22Rv1 (cell line): ENCODE measurements at regions not wholly inside any gene's neighbourhood (a gene's known extent, or its start where the extent isn't known, plus 50 kb on each side); places are given as distances from the start of the nearest gene placed in this dataset.

Source experiments
- H3K27ac ChIP-seq: fragments of 450-650 bp; 2 replicates; pipeline ENCODE4 v1.5.1; 2017
- ZFX ChIP-seq: fragments of 450-650 bp; IDR thresholded peaks from 2 replicates; pipeline ENCODE4 v1.6.1; 2017; ENCODE audit warnings: antibody characterized with exemption, borderline replicate concordance
- TF ChIP-seq, protein P1 (sequence below): fragments of 450-650 bp; IDR thresholded peaks from 2 replicates; pipeline ENCODE4 v1.5.1; 2017; ENCODE audit warnings: mild to moderate bottlenecking

- no peak overlapping the region for H3K27ac ChIP-seq
- TF ChIP-seq, protein P1, sequence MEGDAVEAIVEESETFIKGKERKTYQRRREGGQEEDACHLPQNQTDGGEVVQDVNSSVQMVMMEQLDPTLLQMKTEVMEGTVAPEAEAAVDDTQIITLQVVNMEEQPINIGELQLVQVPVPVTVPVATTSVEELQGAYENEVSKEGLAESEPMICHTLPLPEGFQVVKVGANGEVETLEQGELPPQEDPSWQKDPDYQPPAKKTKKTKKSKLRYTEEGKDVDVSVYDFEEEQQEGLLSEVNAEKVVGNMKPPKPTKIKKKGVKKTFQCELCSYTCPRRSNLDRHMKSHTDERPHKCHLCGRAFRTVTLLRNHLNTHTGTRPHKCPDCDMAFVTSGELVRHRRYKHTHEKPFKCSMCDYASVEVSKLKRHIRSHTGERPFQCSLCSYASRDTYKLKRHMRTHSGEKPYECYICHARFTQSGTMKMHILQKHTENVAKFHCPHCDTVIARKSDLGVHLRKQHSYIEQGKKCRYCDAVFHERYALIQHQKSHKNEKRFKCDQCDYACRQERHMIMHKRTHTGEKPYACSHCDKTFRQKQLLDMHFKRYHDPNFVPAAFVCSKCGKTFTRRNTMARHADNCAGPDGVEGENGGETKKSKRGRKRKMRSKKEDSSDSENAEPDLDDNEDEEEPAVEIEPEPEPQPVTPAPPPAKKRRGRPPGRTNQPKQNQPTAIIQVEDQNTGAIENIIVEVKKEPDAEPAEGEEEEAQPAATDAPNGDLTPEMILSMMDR: no peak
- TF ChIP-seq ZFX: no peak
These were observed 173.0 kb upstream of the FMN2 start for GRCh38 chr1:239918634-239919033.

DNA sequence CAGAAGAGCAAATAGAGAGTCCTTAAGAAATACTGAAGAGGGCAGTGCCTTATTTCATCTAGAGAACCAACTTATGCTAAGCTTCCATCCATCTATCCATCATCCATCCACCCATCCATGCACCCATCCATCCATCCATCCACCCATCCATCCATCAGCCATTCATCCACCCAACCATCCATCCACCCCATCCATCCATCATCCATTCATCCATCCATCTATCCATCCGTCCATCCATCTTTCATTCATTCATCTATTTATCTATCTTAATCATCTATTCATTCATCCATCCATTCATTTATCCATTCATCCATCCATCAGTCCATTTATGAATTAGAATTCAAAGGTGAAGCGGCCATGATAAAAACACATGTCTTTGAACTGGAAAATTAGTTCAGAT, 171.5 kb upstream of the FMN2 start:
- TF ChIP-seq, protein P1: no peak
- TF ChIP-seq ZFX: no peak
- H3K27ac ChIP-seq: no peak overlapping the region

DNA sequence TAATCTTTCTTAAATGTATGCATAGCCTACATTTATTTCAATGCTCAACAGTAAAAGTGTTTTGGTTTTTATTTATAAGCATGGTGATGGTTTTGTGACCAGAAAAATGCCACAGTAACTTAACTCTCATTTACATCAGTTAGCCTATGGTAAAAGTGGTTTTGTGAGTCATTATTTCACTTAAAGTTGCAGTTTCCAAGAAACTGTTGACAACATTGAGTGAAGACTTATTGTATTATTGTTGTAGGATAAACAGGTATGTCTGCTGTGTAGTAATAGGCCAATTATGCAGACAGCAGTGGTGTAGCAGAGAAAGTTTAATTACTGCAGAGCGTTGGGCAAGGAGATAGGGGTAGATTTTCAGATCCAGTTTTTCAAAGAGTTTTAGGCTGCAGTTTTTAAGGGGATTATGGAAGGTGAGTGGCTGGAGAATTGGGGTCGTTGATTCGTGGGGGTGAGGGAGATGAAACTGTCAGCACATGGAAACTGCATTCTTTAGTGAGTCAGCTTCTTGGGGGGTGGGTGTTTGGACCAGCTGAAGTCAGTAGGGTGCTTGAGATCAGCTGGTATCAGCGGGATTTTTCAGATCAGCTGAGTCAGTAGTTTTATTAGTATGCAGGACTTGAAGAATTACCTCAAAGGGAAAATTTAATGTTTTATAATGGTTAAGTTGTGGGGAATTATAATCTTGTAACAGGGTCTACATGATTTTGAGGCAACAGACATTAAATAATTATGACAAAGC, 168.7 kb upstream of the FMN2 start:
- TF ChIP-seq ZFX: no peak
- TF ChIP-seq, protein P1: no peak
- H3K27ac ChIP-seq: no peak overlapping the region

GRCh38 chr1:239924741-239925350, 166.8 kb upstream of the FMN2 start:
- H3K27ac ChIP-seq: no peak overlapping the region
- TF ChIP-seq, protein P1: no peak
- TF ChIP-seq ZFX: no peak

- no peak for TF ChIP-seq ZFX
- TF ChIP-seq, protein P1: no peak
- no peak overlapping the region for H3K27ac ChIP-seq
These were observed 165.5 kb upstream of the FMN2 start for GRCh38 chr1:239926184-239926583.

- TF ChIP-seq, protein P1: no peak
- no peak for TF ChIP-seq ZFX
- no peak overlapping the region for H3K27ac ChIP-seq
These were observed 162.4 kb upstream of the FMN2 start for GRCh38 chr1:239929317-239929716.

GRCh38 chr1:239930686-239931262, 160.9 kb upstream of the FMN2 start:
- TF ChIP-seq ZFX: no peak
- TF ChIP-seq, protein P1: no peak
- no peak overlapping the region for H3K27ac ChIP-seq
